ENCODE measurements at regions not wholly inside any gene's neighbourhood (a gene's known extent, or its start where the extent isn't known, plus 50 kb on each side); places are given as distances from the start of the nearest gene placed in this dataset.

DNA sequence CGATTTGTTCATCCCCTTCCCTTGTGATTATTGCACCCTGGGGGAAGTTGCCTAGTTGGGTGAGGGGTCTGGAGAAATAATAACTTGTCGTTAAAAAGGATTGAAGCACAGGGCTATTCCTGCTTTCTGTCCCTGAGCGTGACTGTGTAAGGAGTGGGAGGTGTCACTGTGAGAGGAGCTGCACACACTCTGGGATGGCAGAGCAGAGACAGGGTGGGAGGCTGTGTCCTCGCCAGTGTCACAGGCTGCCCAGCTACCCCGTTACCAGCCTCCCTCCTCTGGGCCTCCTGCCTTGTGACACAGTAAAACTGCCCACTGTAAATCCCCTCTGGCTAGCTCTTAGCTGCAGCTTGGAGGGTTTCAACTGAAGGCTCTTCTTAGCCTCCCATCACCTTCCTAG lies 460.6 kb downstream of the AACS start:
- no peak for DNase-seq (ENCODE audit: low read depth)
- H3K4me3 ChIP-seq (ENCODE audit: low read depth, low read length): no peak overlapping the region
- TF ChIP-seq, protein P1, sequence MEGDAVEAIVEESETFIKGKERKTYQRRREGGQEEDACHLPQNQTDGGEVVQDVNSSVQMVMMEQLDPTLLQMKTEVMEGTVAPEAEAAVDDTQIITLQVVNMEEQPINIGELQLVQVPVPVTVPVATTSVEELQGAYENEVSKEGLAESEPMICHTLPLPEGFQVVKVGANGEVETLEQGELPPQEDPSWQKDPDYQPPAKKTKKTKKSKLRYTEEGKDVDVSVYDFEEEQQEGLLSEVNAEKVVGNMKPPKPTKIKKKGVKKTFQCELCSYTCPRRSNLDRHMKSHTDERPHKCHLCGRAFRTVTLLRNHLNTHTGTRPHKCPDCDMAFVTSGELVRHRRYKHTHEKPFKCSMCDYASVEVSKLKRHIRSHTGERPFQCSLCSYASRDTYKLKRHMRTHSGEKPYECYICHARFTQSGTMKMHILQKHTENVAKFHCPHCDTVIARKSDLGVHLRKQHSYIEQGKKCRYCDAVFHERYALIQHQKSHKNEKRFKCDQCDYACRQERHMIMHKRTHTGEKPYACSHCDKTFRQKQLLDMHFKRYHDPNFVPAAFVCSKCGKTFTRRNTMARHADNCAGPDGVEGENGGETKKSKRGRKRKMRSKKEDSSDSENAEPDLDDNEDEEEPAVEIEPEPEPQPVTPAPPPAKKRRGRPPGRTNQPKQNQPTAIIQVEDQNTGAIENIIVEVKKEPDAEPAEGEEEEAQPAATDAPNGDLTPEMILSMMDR (IDR thresholded peaks at IDR 0.05; ENCODE audit: low read depth, low read length): no peak
- TF ChIP-seq MYC (IDR thresholded peaks at IDR 0.05; ENCODE audit: low read depth, low read length): no peak

DNA sequence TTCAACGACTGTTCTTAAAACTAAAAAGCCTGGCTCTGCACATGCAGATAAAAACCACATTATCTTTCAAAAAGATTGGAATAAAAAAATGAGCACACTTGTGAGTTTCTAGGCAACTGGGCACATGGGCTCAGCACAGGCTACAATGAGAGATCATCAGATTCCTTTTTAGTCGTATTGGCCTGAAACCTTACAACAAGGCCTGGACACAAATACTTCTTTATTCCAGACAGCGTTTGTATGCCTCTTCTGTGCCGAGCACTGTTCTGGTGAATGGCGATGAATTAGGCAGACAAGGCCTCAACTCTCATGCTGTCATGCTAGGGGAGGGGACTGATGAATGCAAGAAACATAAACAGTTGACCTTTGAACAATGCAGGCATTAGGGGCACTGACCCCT lies 463.0 kb downstream of the AACS start:
- no peak for DNase-seq (ENCODE audit: low read depth)
- H3K4me3 ChIP-seq (ENCODE audit: low read depth, low read length): no peak overlapping the region
- TF ChIP-seq MYC (IDR thresholded peaks at IDR 0.05; ENCODE audit: low read depth, low read length) (no peak), POLR2A (IDR thresholded peaks at IDR 0.05; ENCODE audit: extremely low read depth, insufficient read length) (no peak)
- TF ChIP-seq, protein P1 (IDR thresholded peaks at IDR 0.05; ENCODE audit: low read depth, low read length): no peak
- TF ChIP-seq, protein P2, sequence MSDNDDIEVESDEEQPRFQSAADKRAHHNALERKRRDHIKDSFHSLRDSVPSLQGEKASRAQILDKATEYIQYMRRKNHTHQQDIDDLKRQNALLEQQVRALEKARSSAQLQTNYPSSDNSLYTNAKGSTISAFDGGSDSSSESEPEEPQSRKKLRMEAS (IDR thresholded peaks at IDR 0.05; ENCODE audit: low read depth, low read length): no peak

DNA sequence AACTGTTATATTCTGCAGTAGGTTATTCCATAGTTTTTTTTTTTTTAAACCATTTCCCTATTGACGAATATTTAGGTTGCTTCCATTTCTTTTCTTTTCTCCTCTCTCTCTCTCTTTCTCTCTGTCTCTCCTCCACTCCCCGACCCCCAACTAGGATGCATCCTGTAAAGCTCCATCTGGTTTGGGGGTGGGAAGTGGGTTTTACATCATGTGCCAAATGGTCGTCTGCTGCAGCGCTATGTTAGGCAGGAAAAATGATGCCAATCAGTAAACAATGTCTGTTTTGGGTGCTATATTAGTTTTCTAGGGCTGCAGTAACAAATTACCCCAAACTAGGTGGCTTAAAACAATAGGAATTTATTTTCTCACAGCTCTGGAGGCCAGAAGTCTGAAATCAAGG lies 465.0 kb downstream of the AACS start:
- TF ChIP-seq, protein P2 (IDR thresholded peaks at IDR 0.05; ENCODE audit: low read depth, low read length): no peak
- TF ChIP-seq MYC (IDR thresholded peaks at IDR 0.05; ENCODE audit: low read depth, low read length): no peak
- no peak for TF ChIP-seq POLR2A (IDR thresholded peaks at IDR 0.05; ENCODE audit: extremely low read depth, insufficient read length)
- TF ChIP-seq, protein P1 (IDR thresholded peaks at IDR 0.05; ENCODE audit: low read depth, low read length): no peak
- DNase-seq (ENCODE audit: low read depth): no peak
- no peak overlapping the region for H3K4me3 ChIP-seq (ENCODE audit: low read depth, low read length)

DNA sequence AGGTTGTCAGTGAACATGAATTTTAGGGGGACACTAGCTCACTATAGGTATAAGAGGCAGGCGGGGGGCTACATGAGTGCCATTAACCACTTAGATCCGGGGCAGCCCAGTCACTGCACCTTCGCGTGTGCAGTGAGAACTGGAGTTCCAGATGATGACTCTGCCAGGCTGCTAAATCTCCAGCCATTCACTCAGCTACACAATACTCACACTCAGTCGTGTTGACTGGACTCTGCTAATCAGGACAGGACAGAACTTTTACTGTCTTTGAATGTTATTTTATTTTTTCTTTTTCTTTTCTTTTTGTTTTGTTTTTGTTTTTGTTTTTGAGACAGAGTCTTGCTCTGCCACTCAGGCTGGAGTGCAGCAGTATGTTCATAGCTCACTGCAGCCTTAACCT lies 465.6 kb downstream of the AACS start:
- TF ChIP-seq, protein P1 (IDR thresholded peaks at IDR 0.05; ENCODE audit: low read depth, low read length): no peak
- TF ChIP-seq, protein P2 (IDR thresholded peaks at IDR 0.05; ENCODE audit: low read depth, low read length): no peak
- no peak for TF ChIP-seq POLR2A (IDR thresholded peaks at IDR 0.05; ENCODE audit: extremely low read depth, insufficient read length)
- TF ChIP-seq MYC (IDR thresholded peaks at IDR 0.05; ENCODE audit: low read depth, low read length): no peak
- H3K4me3 ChIP-seq (ENCODE audit: low read depth, low read length): no peak overlapping the region

DNA sequence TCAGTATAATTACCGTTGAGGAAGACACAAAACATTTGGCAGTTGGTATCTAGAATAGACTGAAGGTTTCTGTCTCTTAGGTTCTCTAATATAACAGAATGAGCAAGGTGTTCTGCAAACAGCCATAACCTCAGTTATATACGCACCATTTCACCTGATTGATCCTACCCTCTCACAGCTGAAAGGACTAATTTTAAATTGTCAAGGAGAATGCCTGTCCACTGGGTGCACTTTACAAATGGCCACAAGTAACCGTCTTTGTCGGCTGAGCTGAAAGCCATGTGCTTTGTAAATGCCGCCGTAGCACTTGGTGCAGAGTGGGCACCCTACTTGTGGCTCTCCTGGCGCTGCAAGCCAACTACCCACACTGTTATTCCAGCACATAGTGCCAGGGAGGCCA lies 466.3 kb downstream of the AACS start:
- TF ChIP-seq POLR2A (IDR thresholded peaks at IDR 0.05; ENCODE audit: extremely low read depth, insufficient read length): no peak
- TF ChIP-seq, protein P2 (IDR thresholded peaks at IDR 0.05; ENCODE audit: low read depth, low read length): no peak
- no peak for TF ChIP-seq MYC (IDR thresholded peaks at IDR 0.05; ENCODE audit: low read depth, low read length)
- TF ChIP-seq, protein P1 (IDR thresholded peaks at IDR 0.05; ENCODE audit: low read depth, low read length): no peak
- no peak for DNase-seq (ENCODE audit: low read depth)
- no peak overlapping the region for H3K4me3 ChIP-seq (ENCODE audit: low read depth, low read length)

More for the DNA sequence above, 465.6 kb downstream of the AACS start:
- DNase-seq (ENCODE audit: low read depth): no peak

DNA sequence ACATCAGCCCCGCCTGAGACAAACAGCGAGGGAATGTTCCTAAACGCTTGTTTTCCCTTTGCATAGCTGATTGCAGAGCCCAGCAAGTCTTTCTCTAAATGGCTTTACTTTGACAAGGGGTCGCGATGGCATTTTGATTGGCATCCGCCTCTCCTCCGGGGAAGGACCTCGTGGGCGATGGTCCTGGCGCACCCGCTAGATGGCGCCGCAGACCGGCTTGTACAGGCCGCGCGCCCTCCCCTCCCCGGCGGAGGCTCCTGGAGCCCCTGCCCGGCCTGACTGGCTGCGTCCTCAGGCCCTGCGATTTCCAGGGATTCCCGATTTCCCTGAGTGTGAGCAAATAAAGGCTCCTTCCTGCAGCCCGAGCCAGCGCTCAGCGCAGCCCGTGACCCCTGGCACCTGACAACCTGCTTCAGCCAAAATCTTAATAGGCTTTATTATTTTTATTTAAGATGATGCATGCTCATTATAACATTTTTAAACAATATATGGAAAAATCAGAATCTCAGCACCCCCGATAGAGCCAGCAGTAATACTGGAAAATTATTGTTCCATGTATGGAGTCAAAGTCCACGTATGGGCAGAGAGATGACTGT lies 468.3 kb downstream of the AACS start:
- no peak overlapping the region for H3K4me3 ChIP-seq (ENCODE audit: low read depth, low read length)
- TF ChIP-seq, protein P1 (IDR thresholded peaks at IDR 0.05; ENCODE audit: low read depth, low read length): peak; percentile 93
- 0 out of 2 replicates have a peak, but pooled peaks have one; percentile 43 for TF ChIP-seq MYC (IDR thresholded peaks at IDR 0.05; ENCODE audit: low read depth, low read length)
- TF ChIP-seq POLR2A (IDR thresholded peaks at IDR 0.05; ENCODE audit: extremely low read depth, insufficient read length): no peak
- TF ChIP-seq, protein P2 (IDR thresholded peaks at IDR 0.05; ENCODE audit: low read depth, low read length): peak; percentile 55; the same call in 1 of the 2 replicates
- DNase-seq (ENCODE audit: low read depth): peak; percentile 64
